T-cell (primary cell): ENCODE measurements at regions not wholly inside any gene's neighbourhood (a gene's known extent, or its start where the extent isn't known, plus 50 kb on each side); places are given as distances from the start of the nearest gene placed in this dataset.
A peak's percentile ranks its signal among the peaks of the same experiment; 100 is the strongest.
"Not testable (repeated sequence)": the region's sequence is repeated elsewhere in the genome, so short reads cannot be mapped to it uniquely, and the experiment has no call there.

ENCODE experiments used
- ATAC-seq, 4 experiments: fragments of 200-7000 bp in 3 of 4; fragments of 150-1000 bp in 1 of 4; cut with Tn5 transposase; replicated peaks in 1 of 4; 1 replicate in 3 of 4; 2 replicates in 1 of 4; pipeline ENCODE4 v1.10.0; 2021; ENCODE audit warnings: moderate library complexity in 3 of 4, mild to moderate bottlenecking in 2 of 4, moderate number of reproducible peaks in 1 of 4
- CTCF ChIA-PET, 2 donors: fragments of 300-600 bp; sonication (Branson Sonifier 250); formaldehyde crosslinking; loops; one replicate each; lab custom pipeline; 2022; ENCODE audit warnings: antibody characterized with exemption in 2 of 2; lab: Charles Lee
- POLR2A ChIA-PET, 2 donors: fragments of 300-600 bp; sonication (Branson Sonifier 250); formaldehyde crosslinking; loops; one replicate each; lab custom pipeline; 2022; ENCODE audit warnings: antibody characterized with exemption in 2 of 2; lab: Charles Lee
- DNase-seq, 35 experiments: peaks; one replicate each; pipeline versions ENCODE4 v3.0.0 to v3.0.0-alpha.2; 2013 to 2023
- H3K27ac ChIP-seq: one replicate; pipeline ENCODE4 v1.5.1; 2013; ENCODE audit warnings: low read length
- H3K27me3 ChIP-seq, 2 experiments: replicated peaks in 1 of 2; 1 replicate in 1 of 2; 2 replicates in 1 of 2; pipeline versions ENCODE4 v1.6.1 to v1.7.0; 2013; ENCODE audit warnings: low read length in 1 of 2, mixed read lengths in 1 of 2; ENCODE audit not compliant: control insufficient read depth in 2 of 2, insufficient read depth in 2 of 2; ENCODE audit errors: extremely low read depth in 1 of 2
- H3K36me3 ChIP-seq, 2 donors: 1 replicate in 1 of 2; 2 replicates in 1 of 2; pipeline versions ENCODE4 v1.6.1 to v1.7.0; 2013; ENCODE audit warnings: low read length in 1 of 2; ENCODE audit not compliant: control insufficient read depth in 2 of 2, insufficient read depth in 1 of 2; ENCODE audit errors: extremely low read depth in 1 of 2
- H3K4me1 ChIP-seq, 2 experiments: 1 replicate in 1 of 2; 2 replicates in 1 of 2; pipeline versions ENCODE4 v1.6.1 to v1.7.0; 2013; ENCODE audit warnings: low read length in 2 of 2, mixed read lengths in 1 of 2; ENCODE audit not compliant: insufficient read depth in 2 of 2, control insufficient read depth in 1 of 2; ENCODE audit errors: extremely low read depth in 1 of 2
- H3K4me3 ChIP-seq, 2 donors: 1 replicate in 1 of 2; 2 replicates in 1 of 2; pipeline versions ENCODE4 v1.5.1 to v1.7.0; 2013; ENCODE audit warnings: mild to moderate bottlenecking in 2 of 2, low read length in 1 of 2, moderate library complexity in 1 of 2; ENCODE audit not compliant: control insufficient read depth in 1 of 2; ENCODE audit errors: extremely low read depth in 1 of 2
- H3K9me3 ChIP-seq: 2 replicates; pipeline ENCODE4 v1.7.0; 2013
- H3K27ac Mint-ChIP-seq, 2 donors: one replicate each; pipeline ENCODE4 v1.8.0; 2020 to 2021; ENCODE audit warnings: mild to moderate bottlenecking in 2 of 2, mixed read lengths in 2 of 2
- H3K27me3 Mint-ChIP-seq, 2 donors: one replicate each; pipeline ENCODE4 v1.8.0; 2021 to 2022; ENCODE audit warnings: mixed read lengths in 2 of 2
- H3K36me3 Mint-ChIP-seq: one replicate; pipeline ENCODE4 v1.8.0; 2021; ENCODE audit warnings: mixed read lengths
- H3K4me1 Mint-ChIP-seq, 3 donors: one replicate each; pipeline ENCODE4 v1.8.0; 2020 to 2022; ENCODE audit warnings: mixed read lengths in 3 of 3, mild to moderate bottlenecking in 1 of 3
- H3K4me3 Mint-ChIP-seq, 3 donors: one replicate each; pipeline ENCODE4 v1.8.0; 2020 to 2022; ENCODE audit warnings: mild to moderate bottlenecking in 3 of 3, mixed read lengths in 3 of 3, moderate library complexity in 3 of 3
- H3K9me3 Mint-ChIP-seq, 3 donors: one replicate each; pipeline ENCODE4 v1.8.0; 2020 to 2022; ENCODE audit warnings: mixed read lengths in 3 of 3
- WGBS: methylation state at CpG from one replicate; pipeline ENCODE4 v1.1.5; 2013; ENCODE audit warnings: missing lambda C conversion rate; ENCODE audit not compliant: insufficient coverage; 5-methylcytosine and 5-hydroxymethylcytosine counted together

DNA sequence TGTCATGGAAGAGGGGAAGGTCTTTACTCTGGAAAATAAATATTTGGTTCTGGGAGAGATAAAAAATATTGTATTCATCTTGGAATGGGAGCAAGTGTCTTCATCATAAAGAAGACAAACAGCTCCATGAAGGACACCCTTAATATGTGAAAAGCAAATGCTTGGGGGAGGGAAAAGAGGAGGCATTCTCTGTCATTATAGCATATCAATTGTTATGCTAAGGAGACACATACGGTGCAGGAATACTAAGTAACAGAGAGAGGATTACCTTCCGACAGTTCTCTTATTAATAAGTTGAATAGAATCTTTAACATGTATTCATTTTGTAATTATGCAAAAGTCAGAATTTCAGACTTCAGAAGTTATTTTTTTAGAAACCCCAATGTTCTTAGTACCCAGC is 634.4 kb downstream of the UTRN start:
- WGBS, result no CpG with 5 or more reads among the region's 2 CpGs
- ATAC-seq (no peak), DNase-seq (no peak)
- ChIA-PET CTCF (no interaction called here), POLR2A (no interaction called here)
- no peaks in the 10 kb centered on the region for H3K36me3 ChIP-seq
- no peaks in the 10 kb centered on the region for H3K4me1 ChIP-seq
- no peaks in the 10 kb centered on the region for H3K36me3 Mint-ChIP-seq
- no peak overlapping the region for H3K4me3 Mint-ChIP-seq
- peaks cover 0 to 5% (median 0%) of the 10 kb centered on the region in 3 donors for H3K4me1 Mint-ChIP-seq
- H3K9me3 Mint-ChIP-seq, result no peaks in the 10 kb centered on the region
- no peak overlapping the region for H3K27ac ChIP-seq
- H3K4me3 ChIP-seq, result no peak overlapping the region
- H3K27ac Mint-ChIP-seq, result no peak overlapping the region
- H3K27me3 Mint-ChIP-seq, result peaks cover 1 to 16% of the 10 kb centered on the region in 2 donors
- H3K27me3 ChIP-seq, result peaks cover 0 to 3% of the 10 kb centered on the region in 2 experiments
- no peaks in the 10 kb centered on the region for H3K9me3 ChIP-seq

DNA sequence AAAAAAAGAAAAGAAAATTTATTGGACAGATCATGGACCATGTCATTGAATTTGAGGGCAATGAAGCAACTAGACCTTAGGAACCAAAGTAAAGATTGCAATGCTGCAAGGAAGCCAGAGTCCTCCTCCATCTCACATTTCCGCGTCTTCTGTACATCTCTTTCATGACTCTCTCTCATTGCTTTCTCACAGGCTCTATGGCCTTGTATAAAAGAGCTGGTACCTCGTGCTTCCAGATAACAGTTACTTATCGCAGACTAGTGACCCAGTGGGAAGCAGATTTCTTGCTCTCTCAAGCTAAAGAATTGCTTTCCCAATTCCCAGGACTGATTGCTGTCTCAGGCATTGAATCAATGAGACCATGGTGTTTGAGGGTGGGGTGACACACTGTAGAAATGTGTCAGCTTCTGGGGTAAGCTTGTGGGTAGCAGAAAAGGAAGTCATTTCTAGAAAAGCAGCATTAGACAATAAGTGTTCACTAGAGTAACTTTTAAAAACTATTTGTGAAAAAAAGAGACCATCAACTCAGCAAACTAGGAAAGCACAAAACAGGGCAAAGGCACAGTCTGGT is 635.3 kb downstream of the UTRN start:
- 94% methylated on average over 3 of the region's 4 CpGs for WGBS
- Mint-ChIP-seq H3K27ac (peak overlapping the region in 1 of 2 donors; percentile 58), H3K4me3 (no peak overlapping the region), H3K27me3 (peaks cover 1 to 16% of the 10 kb centered on the region in 2 donors), H3K9me3 (no peaks in the 10 kb centered on the region), H3K4me1 (peaks cover 0 to 5% (median 0%) of the 10 kb centered on the region in 3 donors), H3K36me3 (no peaks in the 10 kb centered on the region)
- Histone ChIP-seq H3K27ac (no peak overlapping the region), H3K36me3 (no peaks in the 10 kb centered on the region), H3K4me3 (no peak overlapping the region), H3K4me1 (no peaks in the 10 kb centered on the region), H3K9me3 (no peaks in the 10 kb centered on the region), H3K27me3 (peaks cover 0 to 3% of the 10 kb centered on the region in 2 experiments)
- ATAC-seq (no peak), DNase-seq (no peak)
- POLR2A ChIA-PET, result no interaction called here
- CTCF ChIA-PET, result interaction anchor here in 1 of 2 donors (0.8 kb wide), 1 partner anchor 46 kb away, joined by 3 read pairs; no protein-coding TSS in a partner anchor

DNA sequence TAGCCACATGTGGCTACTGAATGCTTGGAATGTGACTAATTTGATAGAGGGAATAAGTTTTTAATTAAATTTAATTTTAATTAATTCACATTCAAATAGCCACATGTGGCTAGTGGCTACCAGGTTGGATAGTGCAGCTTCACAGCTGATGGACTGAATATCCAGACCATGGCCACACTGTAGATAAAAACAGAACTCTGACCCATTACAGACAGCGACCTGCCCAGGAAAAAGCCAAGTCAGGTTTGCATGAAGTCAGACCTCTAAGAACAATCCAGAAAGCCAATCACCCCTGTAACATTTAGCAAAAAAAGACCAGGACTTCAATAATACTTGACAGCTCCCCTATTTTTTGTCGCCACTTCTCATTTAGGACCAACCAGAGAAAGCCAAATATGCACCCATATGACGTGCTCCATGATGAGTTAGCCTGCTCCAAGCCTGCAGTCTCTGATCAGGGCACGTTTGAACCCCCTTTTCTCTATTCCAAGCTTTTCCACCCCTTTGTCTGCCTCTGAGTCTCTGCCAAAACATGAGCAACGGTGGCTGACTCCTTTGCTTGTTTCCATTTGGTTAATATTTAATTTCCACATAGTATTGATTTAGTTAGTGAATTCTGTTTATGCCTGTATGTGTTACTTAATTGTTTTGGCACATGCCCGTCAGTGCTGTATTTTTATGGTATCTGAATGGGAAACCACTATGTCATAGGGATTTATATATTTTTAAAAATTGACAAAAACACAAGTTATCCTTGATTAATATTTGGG is 636.3 kb downstream of the UTRN start:
- Histone ChIP-seq H3K36me3 (no peaks in the 10 kb centered on the region), H3K4me1 (no peaks in the 10 kb centered on the region), H3K9me3 (no peaks in the 10 kb centered on the region), H3K27me3 (peaks cover 0 to 3% of the 10 kb centered on the region in 2 experiments), H3K4me3 (no peak overlapping the region), H3K27ac (no peak overlapping the region)
- Mint-ChIP-seq H3K27ac (no peak overlapping the region), H3K9me3 (no peaks in the 10 kb centered on the region), H3K4me3 (no peak overlapping the region), H3K27me3 (peaks cover 1 to 11% of the 10 kb centered on the region in 2 donors), H3K36me3 (no peaks in the 10 kb centered on the region), H3K4me1 (peaks cover 0 to 5% (median 0%) of the 10 kb centered on the region in 3 donors)
- no peak for DNase-seq
- 76% methylated on average over 4 of the region's 6 CpGs for WGBS
- no peak for ATAC-seq
- ChIA-PET POLR2A (no interaction called here), CTCF (no interaction called here)

DNA sequence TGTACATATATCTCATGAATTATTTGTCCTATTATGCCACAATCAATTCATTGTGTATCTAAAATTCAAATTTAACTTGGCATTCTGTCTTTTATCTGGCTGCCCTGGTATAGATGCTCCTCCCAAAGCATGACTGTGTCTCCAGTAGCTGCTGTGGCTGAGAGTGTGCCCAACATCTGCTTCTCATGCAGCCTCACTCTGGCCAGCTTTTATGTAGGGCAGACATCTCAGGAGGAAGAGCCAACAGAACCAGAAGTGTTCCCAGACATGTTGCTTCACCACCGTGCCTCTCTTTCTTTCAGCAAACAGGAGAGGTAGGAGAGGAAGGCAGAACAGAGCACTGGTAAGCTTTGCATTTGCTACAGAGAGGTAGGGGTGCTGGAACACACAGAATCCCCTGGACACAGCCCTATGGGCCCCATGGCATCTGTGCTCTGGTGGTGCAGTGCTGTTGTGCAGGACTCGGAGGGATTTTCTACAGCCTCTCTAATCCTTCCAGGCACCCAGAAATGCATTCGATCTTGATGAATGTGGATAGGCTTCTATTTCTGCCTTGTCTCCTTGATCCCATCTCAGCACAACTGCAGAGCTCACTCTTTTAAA is 637.1 kb downstream of the UTRN start:
- no peaks in the 10 kb centered on the region for H3K4me1 ChIP-seq
- peaks cover 0 to 3% of the 10 kb centered on the region in 2 experiments for H3K27me3 ChIP-seq
- Mint-ChIP-seq H3K4me3 (no peak overlapping the region), H3K4me1 (peaks cover 0 to 5% (median 0%) of the 10 kb centered on the region in 3 donors), H3K36me3 (no peaks in the 10 kb centered on the region), H3K9me3 (no peaks in the 10 kb centered on the region), H3K27me3 (peaks cover 1 to 8% of the 10 kb centered on the region in 2 donors), H3K27ac (no peak overlapping the region)
- no peak overlapping the region for H3K27ac ChIP-seq
- ChIA-PET CTCF (no interaction called here), POLR2A (interaction anchor here in 1 of 2 donors (0.5 kb wide), 1 partner anchor 10 kb away, joined by 3 read pairs; no protein-coding TSS in a partner anchor)
- DNase-seq (no peak), ATAC-seq (no peak)
- H3K9me3 ChIP-seq, result no peaks in the 10 kb centered on the region
- no CpG with 5 or more reads among the region's 3 CpGs for WGBS
- no peak overlapping the region for H3K4me3 ChIP-seq
- H3K36me3 ChIP-seq, result no peaks in the 10 kb centered on the region

DNA sequence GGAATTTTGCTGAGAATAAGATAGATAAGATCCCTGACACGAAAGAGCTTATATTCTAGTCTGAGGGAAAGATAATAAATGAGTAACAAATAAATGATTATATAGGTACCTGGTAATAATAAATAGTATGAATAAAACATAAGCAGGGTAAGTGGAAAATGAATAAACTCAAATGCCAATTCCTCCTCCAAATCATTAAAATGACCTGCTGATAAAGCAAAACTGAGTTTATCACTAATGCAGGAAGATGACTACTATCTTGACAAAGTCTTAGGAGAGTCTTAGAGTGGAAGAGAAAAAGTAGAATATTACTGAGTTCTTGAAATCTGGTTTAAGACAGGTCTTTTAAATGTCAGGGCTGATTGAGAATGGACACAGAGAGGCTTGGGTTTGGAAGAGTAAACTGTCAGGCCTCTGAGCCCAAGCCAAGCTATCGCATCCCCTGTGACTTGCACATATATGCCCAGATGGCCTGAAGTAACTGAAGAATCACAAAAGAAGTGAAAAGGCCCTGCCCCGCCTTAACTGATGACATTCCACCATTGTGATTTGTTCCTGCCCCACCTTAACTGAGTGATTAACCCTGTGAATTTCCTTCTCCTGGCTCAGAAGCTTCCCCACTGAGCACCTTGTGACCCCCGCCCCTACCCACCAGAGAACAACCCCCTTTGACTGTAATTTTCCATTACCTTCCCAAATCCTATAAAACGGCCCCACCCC is 637.8 kb downstream of the UTRN start:
- CTCF ChIA-PET, H3K27me3 Mint-ChIP-seq, H3K4me3 ChIP-seq, H3K27ac Mint-ChIP-seq, POLR2A ChIA-PET, H3K4me1 Mint-ChIP-seq, H3K9me3 ChIP-seq, H3K27ac ChIP-seq, H3K9me3 Mint-ChIP-seq, DNase-seq, ATAC-seq, H3K27me3 ChIP-seq, H3K4me1 ChIP-seq, H3K36me3 Mint-ChIP-seq, H3K4me3 Mint-ChIP-seq, H3K36me3 ChIP-seq: not testable (repeated sequence)
- WGBS, result no CpG with 5 or more reads among the region's 5 CpGs

DNA sequence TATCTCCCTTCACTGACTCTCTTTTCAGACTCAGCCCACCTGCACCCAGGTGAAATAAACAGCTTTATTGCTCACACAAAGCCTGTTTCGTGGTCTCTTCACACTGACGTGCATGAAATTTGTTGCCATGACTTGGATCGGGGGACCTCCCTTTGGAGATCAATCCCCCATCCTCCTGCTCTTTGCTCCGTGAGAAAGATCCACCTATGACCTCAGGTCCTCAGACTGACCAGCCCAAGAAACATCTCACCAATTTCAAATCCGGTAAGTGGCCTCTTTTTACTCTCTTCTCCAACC is 638.3 kb downstream of the UTRN start:
- CTCF ChIA-PET, H3K4me1 Mint-ChIP-seq, DNase-seq, H3K27me3 ChIP-seq, H3K9me3 ChIP-seq, H3K4me3 Mint-ChIP-seq, H3K27ac ChIP-seq, H3K36me3 Mint-ChIP-seq, H3K27ac Mint-ChIP-seq, H3K27me3 Mint-ChIP-seq, H3K4me3 ChIP-seq, POLR2A ChIA-PET, H3K36me3 ChIP-seq, ATAC-seq, H3K9me3 Mint-ChIP-seq, H3K4me1 ChIP-seq: not testable (repeated sequence)
- WGBS, result no CpG with 5 or more reads among the region's 5 CpGs
